HG02852 (cell line): ENCODE measurements at regions not wholly inside any gene's neighbourhood (a gene's known extent, or its start where the extent isn't known, plus 50 kb on each side); places are given as distances from the start of the nearest gene placed in this dataset.
"Not testable (repeated sequence)": the region's sequence is repeated elsewhere in the genome, so short reads cannot be mapped to it uniquely, and the experiment has no call there.

ENCODE experiments used
- ATAC-seq: cut with Tn5 transposase; IDR thresholded peaks from one replicate; pipeline ENCODE4 v1.9.1; 2021; ENCODE audit warnings: mild to moderate bottlenecking, moderate library complexity; ENCODE audit not compliant: unreplicated experiment

GRCh38 chr12:88726806-88727720, 146.8 kb upstream of the KITLG start:
- ATAC-seq: no peak

- ATAC-seq: no peak
These were observed 145.4 kb upstream of the KITLG start for GRCh38 chr12:88725592-88726143.

GRCh38 chr12:88723219-88723618, 142.9 kb upstream of the KITLG start:
- ATAC-seq: no peak

- no peak for ATAC-seq
These were observed 140.7 kb upstream of the KITLG start for GRCh38 chr12:88720785-88721650.

GRCh38 chr12:88720231-88720630, 140.0 kb upstream of the KITLG start:
- ATAC-seq: no peak

- no peak for ATAC-seq
These were observed 136.9 kb upstream of the KITLG start for GRCh38 chr12:88717188-88717587.

GRCh38 chr12:88716240-88716639, 136.0 kb upstream of the KITLG start:
- no peak for ATAC-seq

- ATAC-seq: no peak
These were observed 135.4 kb upstream of the KITLG start for GRCh38 chr12:88715673-88716072.

- ATAC-seq: not testable (repeated sequence)
These were observed 134.1 kb upstream of the KITLG start for GRCh38 chr12:88714263-88714882.

- ATAC-seq: no peak
These were observed 127.5 kb upstream of the KITLG start for GRCh38 chr12:88707800-88708199.

- ATAC-seq: no peak
These were observed 126.0 kb upstream of the KITLG start for GRCh38 chr12:88706286-88706685.

- no peak for ATAC-seq
These were observed 123.5 kb upstream of the KITLG start for GRCh38 chr12:88703790-88704189.

GRCh38 chr12:88698471-88698870, 118.2 kb upstream of the KITLG start:
- ATAC-seq: no peak

GRCh38 chr12:88693837-88694445, 113.7 kb upstream of the KITLG start:
- ATAC-seq: no peak

GRCh38 chr12:88691811-88692210, 111.5 kb upstream of the KITLG start:
- no peak for ATAC-seq

GRCh38 chr12:88684610-88685009, 104.3 kb upstream of the KITLG start:
- no peak for ATAC-seq

GRCh38 chr12:88684170-88684569, 103.9 kb upstream of the KITLG start:
- ATAC-seq: no peak

GRCh38 chr12:88683628-88684027, 103.4 kb upstream of the KITLG start:
- no peak for ATAC-seq

GRCh38 chr12:88681271-88681670, 101.0 kb upstream of the KITLG start:
- no peak for ATAC-seq

- no peak for ATAC-seq
These were observed 97.2 kb upstream of the KITLG start for GRCh38 chr12:88677464-88677863.

- not testable (repeated sequence) for ATAC-seq
These were observed 87.3 kb upstream of the KITLG start for GRCh38 chr12:88667615-88668014.
